Smooth muscle cell (in vitro differentiated cells): ENCODE measurements at regions not wholly inside any gene's neighbourhood (a gene's known extent, or its start where the extent isn't known, plus 50 kb on each side); places are given as distances from the start of the nearest gene placed in this dataset.
"Not testable (repeated sequence)": the region's sequence is repeated elsewhere in the genome, so short reads cannot be mapped to it uniquely, and the experiment has no call there.

ENCODE experiments used
- DNase-seq: peaks from one replicate; lab custom pipeline; 2025; ENCODE audit not compliant: unreplicated experiment; lab: John Stamatoyannopoulos, UW
- H2AFZ ChIP-seq: fragments of 200-600 bp; sonication (generic); 2 replicates; pipeline ENCODE4 v1.6.0; 2016; ENCODE audit warnings: antibody characterized with exemption, low read depth, mild to moderate bottlenecking
- H3F3A ChIP-seq: fragments of 200-600 bp; sonication (generic); 2 replicates; pipeline ENCODE4 v1.6.0; 2017; ENCODE audit warnings: antibody characterized with exemption, low read depth
- H3K27ac ChIP-seq: fragments of 200-600 bp; sonication (generic); 2 replicates; pipeline ENCODE4 v1.5.1; 2016; ENCODE audit warnings: low read depth, mild to moderate bottlenecking
- H3K27me3 ChIP-seq: fragments of 200-600 bp; sonication (generic); 2 replicates; pipeline ENCODE4 v1.6.1; 2016; ENCODE audit warnings: low read depth, mild to moderate bottlenecking
- H3K36me3 ChIP-seq: fragments of 200-600 bp; sonication (generic); 2 replicates; pipeline ENCODE4 v1.5.1; 2016; ENCODE audit warnings: low read depth
- H3K4me1 ChIP-seq: fragments of 200-600 bp; sonication (generic); 2 replicates; pipeline ENCODE4 v1.5.1; 2016; ENCODE audit warnings: low read depth
- H3K4me2 ChIP-seq: fragments of 200-600 bp; sonication (generic); 2 replicates; pipeline ENCODE4 v1.6.0; 2016; ENCODE audit warnings: mild to moderate bottlenecking
- H3K4me3 ChIP-seq: fragments of 200-600 bp; sonication (generic); 2 replicates; pipeline ENCODE4 v1.5.1; 2016; ENCODE audit warnings: mild to moderate bottlenecking
- H3K79me2 ChIP-seq: fragments of 200-600 bp; sonication (generic); 2 replicates; pipeline ENCODE4 v1.6.0; 2016; ENCODE audit warnings: low read depth, mild to moderate bottlenecking
- H3K9ac ChIP-seq: fragments of 200-600 bp; sonication (generic); 2 replicates; pipeline ENCODE4 v1.6.0; 2016; ENCODE audit warnings: low read depth
- H3K9me3 ChIP-seq: fragments of 200-600 bp; sonication (generic); replicated peaks from 2 replicates; pipeline ENCODE4 v1.5.1; 2016; ENCODE audit warnings: low read depth
- H4K20me1 ChIP-seq: fragments of 200-600 bp; sonication (generic); 2 replicates; pipeline ENCODE4 v1.6.0; 2016; ENCODE audit warnings: low read depth
- CTCF ChIP-seq: fragments of 200-600 bp; sonication (generic); IDR thresholded peaks from 2 replicates; pipeline ENCODE4 v1.5.1; 2017; ENCODE audit warnings: borderline replicate concordance, mild to moderate bottlenecking, antibody characterized with exemption; ENCODE audit not compliant: insufficient read depth, poor library complexity, severe bottlenecking
- WGBS: methylation state at CpG from one replicate; pipeline ENCODE4 v1.1.7; 2016; ENCODE audit warnings: low lambda C conversion rate; 5-methylcytosine and 5-hydroxymethylcytosine counted together

GRCh38 chr2:235439959-235440662 lies 53.7 kb upstream of the AGAP1 start:
- 87% methylated on average over 18 of the region's 18 CpGs for WGBS
- DNase-seq, result no peak
- Histone ChIP-seq H3K36me3 (no peaks in the 10 kb centered on the region), H3K9ac (no peak overlapping the region), H3K4me2 (no peak overlapping the region), H3K27me3 (no peaks in the 10 kb centered on the region), H3K4me1 (no peaks in the 10 kb centered on the region), H3K27ac (no peak overlapping the region), H4K20me1 (no peaks in the 10 kb centered on the region), H3F3A (no peaks in the 10 kb centered on the region), H2AFZ (no peak overlapping the region), H3K79me2 (no peaks in the 10 kb centered on the region), H3K4me3 (no peak overlapping the region), H3K9me3 (no peaks in the 10 kb centered on the region)
- TF ChIP-seq CTCF, result no peak

- H4K20me1 ChIP-seq, result not testable (repeated sequence)
Measured at GRCh38 chr2:235443580-235443979, 50.3 kb upstream of the AGAP1 start.

More at GRCh38 chr2:235443580-235443979, 50.3 kb upstream of the AGAP1 start:
- H2AFZ ChIP-seq, H3K27ac ChIP-seq, H3K79me2 ChIP-seq, H3K36me3 ChIP-seq, H3K4me2 ChIP-seq, H3K27me3 ChIP-seq, H3K9me3 ChIP-seq, H3K4me1 ChIP-seq, H3K9ac ChIP-seq, DNase-seq, H3F3A ChIP-seq, H3K4me3 ChIP-seq: not testable (repeated sequence)
- WGBS, result 56% methylated on average over 6 of the region's 6 CpGs
